Neural cell (in vitro differentiated cells): ENCODE measurements at regions not wholly inside any gene's neighbourhood (a gene's known extent, or its start where the extent isn't known, plus 50 kb on each side); places are given as distances from the start of the nearest gene placed in this dataset.

Experiments used
- H2AFZ ChIP-seq: fragments of 200-600, 300-800 bp; sonication (generic), shearing (Covaris generic); 2 replicates; pipeline ENCODE4 v1.6.0; 2014; ENCODE audit warnings: low read depth, mild to moderate bottlenecking, antibody characterized with exemption, low read length, moderate library complexity
- H3F3A ChIP-seq: fragments of 200-600 bp; shearing (Covaris generic); 2 replicates; pipeline ENCODE4 v1.6.1; 2016; ENCODE audit warnings: mild to moderate bottlenecking, moderate library complexity, mixed read lengths, antibody characterized with exemption, low read length; ENCODE audit not compliant: insufficient read depth, poor library complexity, severe bottlenecking
- H3K27ac ChIP-seq: fragments of 200-600, 300-800 bp; sonication (generic), shearing (Covaris generic); 2 replicates; pipeline ENCODE4 v1.5.1; 2014; ENCODE audit warnings: mild to moderate bottlenecking, low read length, moderate library complexity
- H3K27me3 ChIP-seq: fragments of 300-800, 200-600 bp; sonication (generic), shearing (Covaris generic); 2 replicates; pipeline ENCODE4 v1.6.0; 2014; ENCODE audit warnings: mild to moderate bottlenecking, low read depth, low read length, moderate library complexity; ENCODE audit not compliant: insufficient read depth
- H3K36me3 ChIP-seq: fragments of 300-800, 200-600 bp; sonication (generic), shearing (Covaris generic); 2 replicates; pipeline ENCODE4 v1.5.1; 2014; ENCODE audit warnings: mild to moderate bottlenecking, antibody characterized with exemption, low read length, moderate library complexity; ENCODE audit not compliant: insufficient read depth
- H3K4me2 ChIP-seq: fragments of 300-800, 200-600 bp; sonication (generic), shearing (Covaris generic); 2 replicates; pipeline ENCODE4 v1.6.0; 2014; ENCODE audit warnings: mild to moderate bottlenecking, low read length
- H3K4me3 ChIP-seq: fragments of 300-800, 200-600 bp; sonication (generic), shearing (Covaris generic); 2 replicates; pipeline ENCODE4 v1.5.1; 2014; ENCODE audit warnings: mild to moderate bottlenecking, low read length, moderate library complexity
- H3K79me2 ChIP-seq: fragments of 200-600 bp; shearing (Covaris generic); replicated peaks from 2 replicates; pipeline ENCODE4 v1.6.0; 2014; ENCODE audit warnings: mild to moderate bottlenecking, low read length, moderate library complexity; ENCODE audit not compliant: insufficient read depth
- H3K9ac ChIP-seq: fragments of 300-800, 200-600 bp; sonication (generic), shearing (Covaris generic); 2 replicates; pipeline ENCODE4 v1.6.1; 2016; ENCODE audit warnings: mild to moderate bottlenecking, low read length, mixed read lengths
- H3K9me2 ChIP-seq: fragments of 200-600 bp; shearing (Covaris generic); 2 replicates; pipeline ENCODE4 v1.6.1; 2016; ENCODE audit warnings: mild to moderate bottlenecking, low read length, mixed read lengths; ENCODE audit not compliant: insufficient read depth
- H3K9me3 ChIP-seq: fragments of 200-600, 300-800 bp; sonication (generic), shearing (Covaris generic); 2 replicates; pipeline ENCODE4 v1.6.1; 2016; ENCODE audit warnings: mild to moderate bottlenecking, mixed run types, low read length, moderate library complexity, mixed read lengths
- H4K20me1 ChIP-seq: fragments of 200-600 bp; shearing (Covaris generic); 2 replicates; pipeline ENCODE4 v1.6.1; 2016; ENCODE audit warnings: mild to moderate bottlenecking, mixed run types; ENCODE audit not compliant: insufficient read depth
- EP300 ChIP-seq: fragments of 450-650 bp; conservative IDR thresholded peaks from 2 replicates; pipeline ENCODE4 v1.6.1; 2014; ENCODE audit warnings: antibody characterized with exemption, mild to moderate bottlenecking, moderate library complexity; ENCODE audit not compliant: poor library complexity, severe bottlenecking
- EZH2 ChIP-seq: fragments of 200-600, 300-800 bp; shearing (Covaris generic), sonication (generic); IDR thresholded peaks from 2 replicates; pipeline ENCODE4 v1.6.1; 2014; ENCODE audit warnings: antibody characterized with exemption, low read length, borderline replicate concordance, mild to moderate bottlenecking; ENCODE audit not compliant: insufficient read depth, poor library complexity, severe bottlenecking
- MXI1 ChIP-seq: fragments of 450-650 bp; conservative IDR thresholded peaks from 2 replicates; pipeline ENCODE4 v1.6.1; 2014; ENCODE audit warnings: antibody characterized with exemption, mild to moderate bottlenecking; ENCODE audit not compliant: poor library complexity, severe bottlenecking
- POLR2AphosphoS5 ChIP-seq: IDR thresholded peaks from 2 replicates; pipeline ENCODE4 v1.6.1; 2012
- RAD21 ChIP-seq: fragments of 450-650 bp; conservative IDR thresholded peaks from 2 replicates; pipeline ENCODE4 v1.6.1; 2014; ENCODE audit warnings: antibody characterized with exemption, mild to moderate bottlenecking, moderate library complexity
- SMC3 ChIP-seq: fragments of 450-650 bp; conservative IDR thresholded peaks from 2 replicates; pipeline ENCODE4 v1.6.1; 2014; ENCODE audit warnings: antibody characterized with exemption, mild to moderate bottlenecking, moderate library complexity; ENCODE audit not compliant: poor library complexity
- TAF1 ChIP-seq: IDR thresholded peaks from 2 replicates; pipeline ENCODE4 v1.6.1; 2012; ENCODE audit warnings: low read depth
- TF ChIP-seq, protein P1 (sequence below): IDR thresholded peaks from 2 replicates; pipeline ENCODE4 v1.6.1; 2012; ENCODE audit warnings: borderline replicate concordance
- TF ChIP-seq, protein P2 (sequence below): fragments of 450-650 bp; IDR thresholded peaks from 2 replicates; pipeline ENCODE4 v1.5.1; 2014; ENCODE audit warnings: antibody characterized with exemption, mild to moderate bottlenecking, moderate library complexity; ENCODE audit not compliant: poor library complexity, severe bottlenecking

DNA sequence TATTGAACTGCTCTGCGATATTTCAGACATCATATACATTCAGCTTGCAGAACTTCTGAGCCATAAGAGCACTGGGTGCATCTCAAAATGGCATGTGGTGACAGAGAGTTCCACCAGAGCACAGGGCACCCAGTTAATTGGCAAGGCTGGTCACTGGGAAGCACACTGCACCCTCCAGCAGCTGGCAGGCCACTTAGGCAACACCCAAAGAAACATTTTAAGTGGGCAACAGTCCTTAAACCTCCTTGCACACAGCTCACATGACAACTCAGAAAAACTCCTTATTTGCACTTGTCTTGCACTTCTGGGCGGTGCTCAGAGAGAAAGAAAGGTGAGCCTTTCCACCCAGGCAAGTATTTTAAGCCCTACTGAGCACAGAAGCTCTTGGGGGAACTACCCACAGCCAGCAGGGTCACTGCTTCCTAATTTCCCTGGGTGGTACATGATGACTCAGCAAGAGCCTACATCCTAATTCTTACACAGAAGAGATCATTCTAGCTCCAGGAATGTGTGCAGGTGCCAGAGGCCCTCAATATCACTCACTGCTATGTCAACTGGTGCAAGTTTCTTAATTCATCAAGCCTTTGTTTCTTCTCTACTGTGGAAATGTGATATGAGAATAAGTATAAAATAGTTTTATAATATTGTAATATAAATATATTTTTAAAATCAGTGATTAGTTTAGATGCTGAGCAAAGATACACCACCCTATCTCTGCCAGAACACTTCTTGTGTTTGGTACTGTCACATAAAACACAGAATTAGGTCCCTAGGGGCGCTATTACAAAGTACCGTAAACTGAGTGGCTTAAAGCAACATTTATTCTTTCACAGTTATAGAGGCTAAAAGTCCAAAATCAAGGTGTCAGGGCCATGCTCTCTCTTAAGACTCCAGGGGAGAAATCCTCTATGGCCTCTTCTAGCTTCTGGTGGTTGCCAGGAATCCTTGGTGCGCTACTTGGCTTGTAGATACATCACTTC is 155.1 kb upstream of the PPARGC1A start:
- Histone ChIP-seq H3F3A (no peaks in the 10 kb centered on the region), H3K4me3 (no peak overlapping the region), H3K9me2 (no peaks in the 10 kb centered on the region), H3K9me3 (no peaks in the 10 kb centered on the region), H3K79me2 (no peaks in the 10 kb centered on the region), H3K36me3 (no peaks in the 10 kb centered on the region), H4K20me1 (no peaks in the 10 kb centered on the region), H3K9ac (no peak overlapping the region), H3K27ac (no peak overlapping the region), H3K27me3 (no peaks in the 10 kb centered on the region), H3K4me2 (no peak overlapping the region), H2AFZ (no peak overlapping the region)
- TF ChIP-seq SMC3: no peak
- no peak for TF ChIP-seq POLR2AphosphoS5

DNA sequence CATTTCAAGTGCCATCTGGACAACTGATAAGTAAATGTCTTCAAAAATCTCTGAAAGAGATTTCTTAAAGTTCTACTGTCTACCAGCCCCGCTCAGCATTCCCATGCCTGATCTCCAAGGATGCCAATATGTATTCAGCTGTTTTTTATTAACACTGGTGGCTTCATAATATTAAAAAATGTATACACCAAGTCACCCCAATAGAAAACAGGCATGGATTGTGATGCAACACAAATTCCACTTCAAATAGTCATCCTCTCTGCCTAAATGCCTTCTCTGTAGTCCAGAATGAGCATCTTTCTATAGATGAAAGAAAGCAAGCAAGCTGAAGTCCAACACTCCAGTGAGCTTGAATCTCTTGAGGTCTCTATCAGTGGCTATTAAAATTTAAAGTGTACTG is 152.2 kb upstream of the PPARGC1A start:
- no peaks in the 10 kb centered on the region for H4K20me1 ChIP-seq
- H3K27ac ChIP-seq: no peak overlapping the region
- no peak overlapping the region for H3K4me3 ChIP-seq
- no peaks in the 10 kb centered on the region for H3K79me2 ChIP-seq
- H2AFZ ChIP-seq: no peak overlapping the region
- no peaks in the 10 kb centered on the region for H3K9me2 ChIP-seq
- H3K9ac ChIP-seq: no peak overlapping the region
- no peak for TF ChIP-seq RAD21
- TF ChIP-seq MXI1: no peak
- TF ChIP-seq POLR2AphosphoS5: no peak
- no peak for TF ChIP-seq TAF1
- TF ChIP-seq, protein P1, sequence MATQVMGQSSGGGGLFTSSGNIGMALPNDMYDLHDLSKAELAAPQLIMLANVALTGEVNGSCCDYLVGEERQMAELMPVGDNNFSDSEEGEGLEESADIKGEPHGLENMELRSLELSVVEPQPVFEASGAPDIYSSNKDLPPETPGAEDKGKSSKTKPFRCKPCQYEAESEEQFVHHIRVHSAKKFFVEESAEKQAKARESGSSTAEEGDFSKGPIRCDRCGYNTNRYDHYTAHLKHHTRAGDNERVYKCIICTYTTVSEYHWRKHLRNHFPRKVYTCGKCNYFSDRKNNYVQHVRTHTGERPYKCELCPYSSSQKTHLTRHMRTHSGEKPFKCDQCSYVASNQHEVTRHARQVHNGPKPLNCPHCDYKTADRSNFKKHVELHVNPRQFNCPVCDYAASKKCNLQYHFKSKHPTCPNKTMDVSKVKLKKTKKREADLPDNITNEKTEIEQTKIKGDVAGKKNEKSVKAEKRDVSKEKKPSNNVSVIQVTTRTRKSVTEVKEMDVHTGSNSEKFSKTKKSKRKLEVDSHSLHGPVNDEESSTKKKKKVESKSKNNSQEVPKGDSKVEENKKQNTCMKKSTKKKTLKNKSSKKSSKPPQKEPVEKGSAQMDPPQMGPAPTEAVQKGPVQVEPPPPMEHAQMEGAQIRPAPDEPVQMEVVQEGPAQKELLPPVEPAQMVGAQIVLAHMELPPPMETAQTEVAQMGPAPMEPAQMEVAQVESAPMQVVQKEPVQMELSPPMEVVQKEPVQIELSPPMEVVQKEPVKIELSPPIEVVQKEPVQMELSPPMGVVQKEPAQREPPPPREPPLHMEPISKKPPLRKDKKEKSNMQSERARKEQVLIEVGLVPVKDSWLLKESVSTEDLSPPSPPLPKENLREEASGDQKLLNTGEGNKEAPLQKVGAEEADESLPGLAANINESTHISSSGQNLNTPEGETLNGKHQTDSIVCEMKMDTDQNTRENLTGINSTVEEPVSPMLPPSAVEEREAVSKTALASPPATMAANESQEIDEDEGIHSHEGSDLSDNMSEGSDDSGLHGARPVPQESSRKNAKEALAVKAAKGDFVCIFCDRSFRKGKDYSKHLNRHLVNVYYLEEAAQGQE: no peak
- TF ChIP-seq EZH2: no peak
- TF ChIP-seq EP300: no peak
- TF ChIP-seq, protein P2, sequence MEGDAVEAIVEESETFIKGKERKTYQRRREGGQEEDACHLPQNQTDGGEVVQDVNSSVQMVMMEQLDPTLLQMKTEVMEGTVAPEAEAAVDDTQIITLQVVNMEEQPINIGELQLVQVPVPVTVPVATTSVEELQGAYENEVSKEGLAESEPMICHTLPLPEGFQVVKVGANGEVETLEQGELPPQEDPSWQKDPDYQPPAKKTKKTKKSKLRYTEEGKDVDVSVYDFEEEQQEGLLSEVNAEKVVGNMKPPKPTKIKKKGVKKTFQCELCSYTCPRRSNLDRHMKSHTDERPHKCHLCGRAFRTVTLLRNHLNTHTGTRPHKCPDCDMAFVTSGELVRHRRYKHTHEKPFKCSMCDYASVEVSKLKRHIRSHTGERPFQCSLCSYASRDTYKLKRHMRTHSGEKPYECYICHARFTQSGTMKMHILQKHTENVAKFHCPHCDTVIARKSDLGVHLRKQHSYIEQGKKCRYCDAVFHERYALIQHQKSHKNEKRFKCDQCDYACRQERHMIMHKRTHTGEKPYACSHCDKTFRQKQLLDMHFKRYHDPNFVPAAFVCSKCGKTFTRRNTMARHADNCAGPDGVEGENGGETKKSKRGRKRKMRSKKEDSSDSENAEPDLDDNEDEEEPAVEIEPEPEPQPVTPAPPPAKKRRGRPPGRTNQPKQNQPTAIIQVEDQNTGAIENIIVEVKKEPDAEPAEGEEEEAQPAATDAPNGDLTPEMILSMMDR: no peak
- no peak for TF ChIP-seq SMC3
- H3K27me3 ChIP-seq: no peaks in the 10 kb centered on the region
- no peak overlapping the region for H3K4me2 ChIP-seq
- no peaks in the 10 kb centered on the region for H3F3A ChIP-seq
- no peaks in the 10 kb centered on the region for H3K9me3 ChIP-seq
- H3K36me3 ChIP-seq: no peaks in the 10 kb centered on the region
